DOHH2 (cell line): ENCODE measurements at regions not wholly inside any gene's neighbourhood (a gene's known extent, or its start where the extent isn't known, plus 50 kb on each side); places are given as distances from the start of the nearest gene placed in this dataset.

Source experiments
- H3F3A ChIP-seq: fragments of 200-600 bp; sonication (generic), shearing (Covaris generic); 2 replicates; pipeline ENCODE4 v1.6.0; 2016; ENCODE audit warnings: antibody characterized with exemption, mild to moderate bottlenecking; ENCODE audit not compliant: control insufficient read depth, insufficient read depth
- H3K27ac ChIP-seq: fragments of 200-600 bp; sonication (generic); 2 replicates; pipeline ENCODE4 v1.5.1; 2014; ENCODE audit warnings: low read depth, mild to moderate bottlenecking, low read length, moderate library complexity
- H3K27me3 ChIP-seq: fragments of 200-600 bp; sonication (generic); 2 replicates; pipeline ENCODE4 v1.6.1; 2014; ENCODE audit warnings: mild to moderate bottlenecking, low read length, mixed read lengths; ENCODE audit not compliant: control insufficient read depth
- H3K36me3 ChIP-seq: fragments of 200-600 bp; sonication (generic); 2 replicates; pipeline ENCODE4 v1.6.1; 2014; ENCODE audit warnings: mild to moderate bottlenecking, low read length, moderate library complexity, mixed read lengths; ENCODE audit not compliant: control insufficient read depth
- H3K4me1 ChIP-seq: fragments of 200-600 bp; sonication (generic); 2 replicates; pipeline ENCODE4 v1.6.1; 2014; ENCODE audit warnings: mild to moderate bottlenecking, low read length, mixed read lengths; ENCODE audit not compliant: control insufficient read depth
- H3K4me2 ChIP-seq: fragments of 200-600 bp; sonication (generic); 2 replicates; pipeline ENCODE4 v1.6.0; 2014; ENCODE audit warnings: mild to moderate bottlenecking, low read length, moderate library complexity
- H3K4me3 ChIP-seq: fragments of 200-600 bp; sonication (generic); 2 replicates; pipeline ENCODE4 v1.5.1; 2014; ENCODE audit warnings: mild to moderate bottlenecking, low read length, mixed read lengths
- H3K79me2 ChIP-seq: fragments of 200-600 bp; sonication (generic); 2 replicates; pipeline ENCODE4 v1.6.1; 2014; ENCODE audit warnings: mild to moderate bottlenecking, low read length, mixed read lengths; ENCODE audit not compliant: control insufficient read depth
- H3K9me2 ChIP-seq: fragments of 200-600 bp; sonication (generic); replicated peaks from 2 replicates; pipeline ENCODE4 v1.6.1; 2014; ENCODE audit warnings: mild to moderate bottlenecking, low read length, mixed read lengths; ENCODE audit not compliant: control insufficient read depth
- H3K9me3 ChIP-seq: fragments of 200-600 bp; sonication (generic); 2 replicates; pipeline ENCODE4 v1.6.1; 2014; ENCODE audit warnings: antibody characterized with exemption, low read length, mixed read lengths; ENCODE audit not compliant: control insufficient read depth, insufficient read depth
- H4K20me1 ChIP-seq: fragments of 200-600 bp; sonication (generic); 2 replicates; pipeline ENCODE4 v1.6.0; 2014; ENCODE audit warnings: low read depth, mild to moderate bottlenecking, antibody characterized with exemption, low read length, moderate library complexity; ENCODE audit not compliant: control insufficient read depth, insufficient read depth
- EZH2phosphoT487 ChIP-seq: fragments of 200-600 bp; sonication (generic); IDR thresholded peaks from 2 replicates; pipeline ENCODE4 v1.6.1; 2017; ENCODE audit warnings: borderline replicate concordance, mild to moderate bottlenecking, antibody characterized with exemption, low read length, moderate library complexity, mixed read lengths
- TF ChIP-seq, protein P1 (sequence below): fragments of 200-600 bp; sonication (generic); IDR thresholded peaks from one replicate; pipeline ENCODE4 v1.5.1; 2014; ENCODE audit warnings: antibody characterized with exemption, mild to moderate bottlenecking, low read depth, low read length; ENCODE audit not compliant: poor library complexity, severe bottlenecking

- no peaks in the 10 kb centered on the region for H3K4me1 ChIP-seq
- TF ChIP-seq EZH2phosphoT487 = no peak
- TF ChIP-seq, protein P1, sequence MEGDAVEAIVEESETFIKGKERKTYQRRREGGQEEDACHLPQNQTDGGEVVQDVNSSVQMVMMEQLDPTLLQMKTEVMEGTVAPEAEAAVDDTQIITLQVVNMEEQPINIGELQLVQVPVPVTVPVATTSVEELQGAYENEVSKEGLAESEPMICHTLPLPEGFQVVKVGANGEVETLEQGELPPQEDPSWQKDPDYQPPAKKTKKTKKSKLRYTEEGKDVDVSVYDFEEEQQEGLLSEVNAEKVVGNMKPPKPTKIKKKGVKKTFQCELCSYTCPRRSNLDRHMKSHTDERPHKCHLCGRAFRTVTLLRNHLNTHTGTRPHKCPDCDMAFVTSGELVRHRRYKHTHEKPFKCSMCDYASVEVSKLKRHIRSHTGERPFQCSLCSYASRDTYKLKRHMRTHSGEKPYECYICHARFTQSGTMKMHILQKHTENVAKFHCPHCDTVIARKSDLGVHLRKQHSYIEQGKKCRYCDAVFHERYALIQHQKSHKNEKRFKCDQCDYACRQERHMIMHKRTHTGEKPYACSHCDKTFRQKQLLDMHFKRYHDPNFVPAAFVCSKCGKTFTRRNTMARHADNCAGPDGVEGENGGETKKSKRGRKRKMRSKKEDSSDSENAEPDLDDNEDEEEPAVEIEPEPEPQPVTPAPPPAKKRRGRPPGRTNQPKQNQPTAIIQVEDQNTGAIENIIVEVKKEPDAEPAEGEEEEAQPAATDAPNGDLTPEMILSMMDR = no peak
- no peaks in the 10 kb centered on the region for H3K79me2 ChIP-seq
- H3K36me3 ChIP-seq = no peaks in the 10 kb centered on the region
- H3K9me3 ChIP-seq = 0 out of 2 replicates have a peak, but pooled peaks cover 3% of the 10 kb centered on the region
- H3F3A ChIP-seq = no peaks in the 10 kb centered on the region
- no peaks in the 10 kb centered on the region for H3K9me2 ChIP-seq
- H3K4me2 ChIP-seq = no peak overlapping the region
- H3K27me3 ChIP-seq = no peaks in the 10 kb centered on the region
- no peak overlapping the region for H3K4me3 ChIP-seq
- no peaks in the 10 kb centered on the region for H4K20me1 ChIP-seq
- no peak overlapping the region for H3K27ac ChIP-seq
Observed at GRCh38 chr7:122199171-122199570, 55.1 kb upstream of the AASS start.

DNA sequence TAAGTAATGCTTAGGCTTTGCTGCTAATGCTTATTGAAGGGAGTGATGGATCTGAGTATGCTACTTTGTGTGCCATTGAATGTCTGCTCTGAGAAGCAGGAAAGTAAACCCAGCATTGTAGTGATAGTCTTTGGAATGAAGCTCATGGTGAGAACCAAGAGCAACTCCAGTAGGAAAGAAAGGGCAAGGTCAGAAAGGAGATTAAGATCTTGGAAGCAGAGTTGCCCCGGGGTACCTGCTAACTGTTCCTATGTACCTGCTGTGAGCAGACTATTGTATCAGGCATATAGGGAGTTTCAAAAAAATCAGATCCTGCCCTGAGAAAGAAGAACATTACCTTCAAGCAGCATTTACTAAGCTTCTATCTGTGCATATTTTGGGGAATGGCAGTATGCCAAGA, 54.5 kb upstream of the AASS start:
- Histone ChIP-seq H3F3A (no peaks in the 10 kb centered on the region), H3K4me3 (no peak overlapping the region), H3K79me2 (no peaks in the 10 kb centered on the region), H3K4me2 (no peak overlapping the region), H4K20me1 (no peaks in the 10 kb centered on the region), H3K36me3 (no peaks in the 10 kb centered on the region), H3K9me3 (no peaks in the 10 kb centered on the region), H3K27ac (no peak overlapping the region), H3K9me2 (no peaks in the 10 kb centered on the region), H3K4me1 (no peaks in the 10 kb centered on the region), H3K27me3 (no peaks in the 10 kb centered on the region)
- TF ChIP-seq, protein P1 = no peak
